Transverse colon (tissue), 4 donors: ENCODE measurements at regions not wholly inside any gene's neighbourhood (a gene's known extent, or its start where the extent isn't known, plus 50 kb on each side); places are given as distances from the start of the nearest gene placed in this dataset.

ENCODE experiments used
- DNase-seq: peaks from one replicate; pipeline ENCODE4 v3.0.0-alpha.2; 2019
- H3K27ac ChIP-seq, 4 donors: fragments of 200-600 bp; sonication (generic); 2 replicates each; pipeline ENCODE4 v1.5.1; 2016 to 2018; ENCODE audit warnings: inconsistent platforms in 4 of 4
- H3K27me3 ChIP-seq: fragments of 200-600 bp; sonication (generic); 2 replicates; pipeline ENCODE4 v1.5.1; 2017; ENCODE audit warnings: inconsistent platforms
- H3K36me3 ChIP-seq, 4 donors: fragments of 200-600 bp; sonication (generic); 2 replicates each; pipeline ENCODE4 v1.5.1; 2017 to 2019; ENCODE audit warnings: inconsistent platforms in 4 of 4
- H3K4me1 ChIP-seq, 4 donors: fragments of 200-600 bp; sonication (generic); 2 replicates each; pipeline ENCODE4 v1.5.1; 2017 to 2020; ENCODE audit warnings: inconsistent platforms in 4 of 4
- H3K4me3 ChIP-seq, 4 donors: fragments of 200-600 bp; sonication (generic); 1 replicate in 1 of 4; 2 replicates in 3 of 4; pipeline versions ENCODE4 v1.5.1 to v1.6.1; 2017 to 2019; ENCODE audit warnings: inconsistent platforms in 4 of 4
- H3K9me3 ChIP-seq, 2 donors: fragments of 200-600 bp; sonication (generic); 2 replicates each; pipeline ENCODE4 v1.5.1; 2017 to 2019; ENCODE audit warnings: inconsistent platforms in 2 of 2
- EP300 ChIP-seq: sonication (generic); formaldehyde crosslinking; IDR thresholded peaks from one replicate; pipeline ENCODE4 v1.6.1; 2017; ENCODE audit warnings: antibody characterized with exemption, low read depth
- POLR2A ChIP-seq: fragments of 450-650 bp; IDR thresholded peaks from one replicate; pipeline ENCODE4 v1.6.1; 2016; ENCODE audit warnings: antibody characterized with exemption, mild to moderate bottlenecking, moderate library complexity
- POLR2AphosphoS5 ChIP-seq, 3 donors: sonication (generic); formaldehyde crosslinking; IDR thresholded peaks; one replicate each; pipeline ENCODE4 v1.6.1; 2016; ENCODE audit warnings: antibody characterized with exemption in 3 of 3
- WGBS, 2 donors: methylation state at CpG; one replicate each; pipeline ENCODE4 v1.1.5; 2018; ENCODE audit warnings: low coverage in 1 of 2; 5-methylcytosine and 5-hydroxymethylcytosine counted together
- in situ Hi-C, 4 donors: fragments of 200-750 bp; cut with MboI; loops; one replicate each; pipeline versions ENCODE4 v1.15.0 to v1.15.1; 2017; ENCODE audit warnings: low sequenced_read_pairs in 3 of 4, low pct_ligation_motif_present in 1 of 4, low pct_unique_long_range_greater_than_20kb in 1 of 4
- intact Hi-C: fragments of 100-400 bp; cut with DNase I; formaldehyde crosslinking; loops from one replicate; pipeline ENCODE4 v1.15.1; 2023; ENCODE audit warnings: low total_unique reads
- TF ChIP-seq, protein P1 (sequence below), 5 experiments: fragments of 200-600 bp in 3 of 5; fragments of 450-650 bp in 2 of 5; sonication (generic) in 3 of 5; IDR thresholded peaks; 1 replicate in 2 of 5; 2 replicates in 3 of 5; pipeline ENCODE4 v1.5.1; 2016 to 2017; ENCODE audit warnings: antibody characterized with exemption in 5 of 5, inconsistent platforms in 3 of 5, mild to moderate bottlenecking in 2 of 5, moderate library complexity in 1 of 5

DNA sequence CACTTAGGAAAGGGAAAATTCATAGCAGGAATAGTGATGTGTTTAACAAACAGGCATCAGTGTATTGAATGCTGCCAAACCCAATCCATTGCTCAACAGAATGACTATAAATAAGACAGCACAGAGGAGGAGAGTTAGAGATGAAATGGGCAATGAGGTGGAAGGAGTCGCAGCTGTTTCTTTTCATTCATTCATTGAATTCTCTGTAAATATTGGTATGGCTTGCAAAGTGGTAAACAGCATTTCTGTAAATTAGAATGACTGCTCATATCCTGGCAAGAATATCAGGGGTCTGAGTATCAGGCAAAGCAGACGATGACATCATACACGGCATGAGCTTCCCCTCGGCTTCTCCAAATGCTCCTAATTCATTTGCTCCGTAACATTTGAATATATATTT lies 703.6 kb upstream of the SLC35B3 start:
- H3K4me1 ChIP-seq, result peaks cover 0 to 12% (median 5%) of the 10 kb centered on the region in 4 donors
- intact Hi-C loops (no loop called here), in situ Hi-C loops (no loop called here)
- no peak for DNase-seq
- TF ChIP-seq, protein P1, sequence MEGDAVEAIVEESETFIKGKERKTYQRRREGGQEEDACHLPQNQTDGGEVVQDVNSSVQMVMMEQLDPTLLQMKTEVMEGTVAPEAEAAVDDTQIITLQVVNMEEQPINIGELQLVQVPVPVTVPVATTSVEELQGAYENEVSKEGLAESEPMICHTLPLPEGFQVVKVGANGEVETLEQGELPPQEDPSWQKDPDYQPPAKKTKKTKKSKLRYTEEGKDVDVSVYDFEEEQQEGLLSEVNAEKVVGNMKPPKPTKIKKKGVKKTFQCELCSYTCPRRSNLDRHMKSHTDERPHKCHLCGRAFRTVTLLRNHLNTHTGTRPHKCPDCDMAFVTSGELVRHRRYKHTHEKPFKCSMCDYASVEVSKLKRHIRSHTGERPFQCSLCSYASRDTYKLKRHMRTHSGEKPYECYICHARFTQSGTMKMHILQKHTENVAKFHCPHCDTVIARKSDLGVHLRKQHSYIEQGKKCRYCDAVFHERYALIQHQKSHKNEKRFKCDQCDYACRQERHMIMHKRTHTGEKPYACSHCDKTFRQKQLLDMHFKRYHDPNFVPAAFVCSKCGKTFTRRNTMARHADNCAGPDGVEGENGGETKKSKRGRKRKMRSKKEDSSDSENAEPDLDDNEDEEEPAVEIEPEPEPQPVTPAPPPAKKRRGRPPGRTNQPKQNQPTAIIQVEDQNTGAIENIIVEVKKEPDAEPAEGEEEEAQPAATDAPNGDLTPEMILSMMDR (IDR thresholded peaks at IDR 0.05), result no peak
- TF ChIP-seq EP300 (no peak), POLR2AphosphoS5 (IDR thresholded peaks at IDR 0.05) (no peak), POLR2A (no peak)
- H3K27ac ChIP-seq, result no peak overlapping the region
- WGBS, 2 donors, result 70 to 77% methylated on average over 5 of the region's 5 CpGs
- H3K36me3 ChIP-seq, result no peaks in the 10 kb centered on the region
- H3K4me3 ChIP-seq, result no peak overlapping the region
- no peaks in the 10 kb centered on the region for H3K27me3 ChIP-seq
- no peaks in the 10 kb centered on the region for H3K9me3 ChIP-seq

DNA sequence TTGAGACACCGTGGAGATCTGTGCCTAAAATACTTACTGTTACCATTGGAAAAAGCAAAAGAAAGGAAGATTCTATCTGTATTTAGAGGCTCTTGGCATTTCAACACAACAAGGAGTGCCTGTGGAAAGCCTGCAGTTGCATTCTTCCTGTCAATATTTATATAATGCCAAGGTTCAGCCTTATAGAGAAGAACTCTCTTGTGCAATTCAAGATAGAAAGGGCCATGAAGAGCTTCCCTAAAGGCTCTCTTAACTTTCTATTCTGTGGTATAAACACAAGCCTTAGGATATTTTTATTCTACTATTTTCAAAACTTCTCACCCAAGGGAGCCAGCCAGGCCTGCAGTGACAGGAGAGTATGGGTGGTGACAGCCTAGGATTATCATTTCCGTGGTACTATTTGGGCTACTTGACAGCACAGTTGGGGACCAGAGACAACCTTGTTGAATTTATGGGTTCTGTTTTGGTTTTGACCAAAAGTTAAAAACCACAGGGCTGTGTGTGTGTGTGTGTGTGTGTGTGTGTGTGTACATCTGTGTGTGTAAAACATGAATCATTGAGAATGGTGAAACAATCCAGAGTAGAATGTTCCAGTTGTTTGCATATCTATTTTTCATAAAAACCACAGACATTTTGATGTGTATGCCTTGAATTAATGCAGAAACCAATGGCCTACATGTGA lies 700.9 kb upstream of the SLC35B3 start:
- no peak for DNase-seq
- no peak overlapping the region for H3K4me3 ChIP-seq
- intact Hi-C loops (no loop called here), in situ Hi-C loops (no loop called here)
- no peaks in the 10 kb centered on the region for H3K36me3 ChIP-seq
- no peak overlapping the region for H3K27ac ChIP-seq
- WGBS, 2 donors, result 71 to 88% methylated on average over 2 of the region's 2 CpGs
- no peaks in the 10 kb centered on the region for H3K27me3 ChIP-seq
- H3K4me1 ChIP-seq, result peaks cover 0 to 12% (median 5%) of the 10 kb centered on the region in 4 donors
- TF ChIP-seq, protein P1 (IDR thresholded peaks at IDR 0.05), result no peak
- no peak for TF ChIP-seq EP300
- TF ChIP-seq POLR2AphosphoS5 (IDR thresholded peaks at IDR 0.05), result no peak
- no peaks in the 10 kb centered on the region for H3K9me3 ChIP-seq

DNA sequence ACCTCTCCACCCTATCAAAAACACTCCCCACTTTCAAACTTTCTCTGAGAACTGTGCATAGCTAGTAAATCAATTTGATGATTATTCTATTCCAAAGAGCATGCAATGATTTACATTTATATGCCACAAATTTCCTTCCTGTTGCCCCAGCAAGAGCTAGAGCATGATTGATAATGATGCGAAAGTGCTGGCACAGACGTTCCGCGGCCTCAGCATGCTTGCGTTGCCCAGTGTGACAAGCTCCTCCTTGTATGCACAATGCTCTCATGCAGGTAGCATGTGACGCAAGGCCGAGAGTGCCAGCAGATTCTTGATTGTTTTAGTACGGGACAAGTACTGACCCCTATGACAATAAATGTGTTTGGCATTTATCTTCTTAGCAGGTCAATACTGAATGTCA lies 696.3 kb upstream of the SLC35B3 start:
- H3K27ac ChIP-seq, result no peak overlapping the region
- no peak for TF ChIP-seq POLR2AphosphoS5 (IDR thresholded peaks at IDR 0.05)
- TF ChIP-seq EP300, result no peak
- TF ChIP-seq, protein P1 (IDR thresholded peaks at IDR 0.05), result no peak
- TF ChIP-seq POLR2A, result no peak
- no peaks in the 10 kb centered on the region for H3K9me3 ChIP-seq
- no peak overlapping the region for H3K4me3 ChIP-seq
- no peaks in the 10 kb centered on the region for H3K27me3 ChIP-seq
- H3K36me3 ChIP-seq, result no peaks in the 10 kb centered on the region
- in situ Hi-C loops (no loop called here), intact Hi-C loops (no loop called here)
- DNase-seq, result peak; percentile 25
- 18% methylated on average over 8 of the region's 8 CpGs; no CpG with 5 or more reads in 1 of the 2 donors for WGBS, 2 donors
- H3K4me1 ChIP-seq, result no peaks in the 10 kb centered on the region

DNA sequence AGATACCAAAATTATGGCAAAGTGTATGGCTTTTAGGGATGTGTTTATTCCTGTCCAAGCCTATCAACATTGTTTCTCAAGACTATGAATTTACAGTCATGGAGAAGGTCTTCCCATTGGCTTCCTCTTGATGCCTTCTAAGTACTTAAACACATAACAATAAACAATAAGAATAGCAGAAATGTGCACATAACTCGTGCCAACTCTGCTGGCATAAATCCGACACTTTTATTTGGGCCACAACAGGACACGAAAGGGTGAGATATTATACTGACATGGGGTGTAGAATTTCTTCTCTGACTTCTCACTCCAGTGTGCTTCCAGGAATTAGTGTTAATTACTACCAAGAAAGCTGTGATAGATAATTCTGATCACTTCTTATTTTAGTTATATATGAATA lies 695.9 kb upstream of the SLC35B3 start:
- intact Hi-C loops (no loop called here), in situ Hi-C loops (no loop called here)
- no peaks in the 10 kb centered on the region for H3K36me3 ChIP-seq
- no peak overlapping the region for H3K4me3 ChIP-seq
- no peak overlapping the region for H3K27ac ChIP-seq
- TF ChIP-seq, protein P1 (IDR thresholded peaks at IDR 0.05), result no peak
- no peak for TF ChIP-seq POLR2A
- no peak for TF ChIP-seq EP300
- TF ChIP-seq POLR2AphosphoS5 (IDR thresholded peaks at IDR 0.05), result no peak
- WGBS, 2 donors, result 23 to 40% methylated on average over 1 to 3 of the region's 3 CpGs
- no peak for DNase-seq
- H3K4me1 ChIP-seq, result no peaks in the 10 kb centered on the region
- H3K9me3 ChIP-seq, result no peaks in the 10 kb centered on the region
- no peaks in the 10 kb centered on the region for H3K27me3 ChIP-seq
